GM19328 (cell line): ENCODE measurements at regions not wholly inside any gene's neighbourhood (a gene's known extent, or its start where the extent isn't known, plus 50 kb on each side); places are given as distances from the start of the nearest gene placed in this dataset.
"Not testable (repeated sequence)": the region's sequence is repeated elsewhere in the genome, so short reads cannot be mapped to it uniquely, and the experiment has no call there.

Experiments
- ATAC-seq: cut with Tn5 transposase; IDR thresholded peaks from one replicate; pipeline ENCODE4 v1.9.1; 2021; ENCODE audit warnings: mild to moderate bottlenecking, moderate library complexity; ENCODE audit not compliant: unreplicated experiment

DNA sequence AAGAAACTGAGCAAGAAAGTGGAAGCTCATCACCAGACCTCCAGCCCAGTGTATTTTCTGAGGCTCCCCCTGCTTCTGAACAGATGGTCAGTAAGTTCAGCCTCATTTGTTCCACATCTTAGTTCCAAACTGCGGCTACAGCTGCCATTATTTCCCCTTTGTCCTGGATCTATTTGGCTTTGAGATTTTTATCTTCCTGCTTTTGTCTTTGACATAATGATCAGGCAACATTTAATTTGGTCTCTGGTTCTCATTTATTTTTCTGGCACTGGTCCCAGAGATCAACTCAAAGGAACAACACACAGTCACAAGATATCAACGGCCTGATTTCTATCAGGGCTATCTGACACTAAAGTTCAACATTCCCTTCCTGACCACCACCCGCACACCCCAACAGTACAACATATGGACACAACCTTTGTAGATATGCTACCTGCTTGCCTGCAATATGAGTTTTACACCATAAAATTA, 137.5 kb downstream of the FAM76B start:
- no peak for ATAC-seq

DNA sequence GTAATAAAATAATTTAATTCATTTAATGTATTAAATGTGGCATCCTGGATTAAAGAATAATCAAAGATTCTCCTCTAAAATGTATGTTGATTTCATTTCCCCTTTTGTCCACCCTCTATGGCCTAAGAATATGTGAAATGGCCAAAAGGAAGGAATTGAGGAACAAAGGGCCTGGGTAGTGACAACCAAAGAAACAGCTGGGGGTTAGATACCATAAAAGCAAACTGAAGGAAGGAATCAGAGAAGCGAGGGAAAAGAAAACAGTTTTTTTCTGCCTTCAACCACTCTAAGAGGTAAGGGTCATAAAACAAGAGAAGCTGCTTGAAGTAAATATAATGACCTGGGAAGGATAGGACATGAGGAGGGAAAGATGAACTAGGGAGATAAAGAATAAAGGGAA, 139.3 kb downstream of the FAM76B start:
- ATAC-seq = no peak

DNA sequence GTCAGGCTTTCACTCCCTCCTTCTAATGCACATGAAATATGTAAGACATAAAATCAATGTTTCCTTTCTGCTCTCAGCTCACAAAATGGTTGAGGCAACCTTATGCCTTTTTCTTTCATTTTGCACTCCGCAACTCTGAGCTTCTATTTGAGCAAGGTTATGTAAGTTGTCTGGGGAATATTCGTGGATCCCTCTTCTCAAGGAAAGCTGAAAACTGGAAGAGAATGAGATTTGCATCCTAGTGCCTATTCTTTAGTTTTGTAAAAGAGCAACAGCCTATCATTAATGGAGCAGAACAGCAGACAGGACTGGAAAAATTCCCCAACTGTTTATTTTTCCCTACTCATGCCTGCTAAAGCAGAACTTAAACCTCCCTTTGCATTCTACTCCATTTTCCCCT, 141.7 kb downstream of the FAM76B start:
- ATAC-seq = no peak

DNA sequence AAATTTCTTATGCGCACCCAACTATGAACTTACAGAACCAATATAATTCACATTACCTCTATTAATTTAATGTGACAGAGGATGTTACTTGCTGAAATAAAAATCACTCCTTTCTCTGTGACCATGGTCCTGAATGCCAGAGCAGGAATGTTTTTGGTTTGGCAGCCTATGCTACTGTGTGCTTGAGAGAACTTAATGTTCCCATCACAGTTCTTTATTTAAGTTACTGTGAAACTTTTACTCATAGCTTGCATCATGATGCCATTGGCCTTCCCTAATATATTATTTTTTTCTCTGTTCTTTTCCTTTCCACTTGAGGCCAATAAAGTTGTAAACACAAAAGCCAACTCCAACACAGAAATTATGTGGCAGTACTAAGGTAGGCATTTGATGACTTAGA, 142.2 kb downstream of the FAM76B start:
- no peak for ATAC-seq

DNA sequence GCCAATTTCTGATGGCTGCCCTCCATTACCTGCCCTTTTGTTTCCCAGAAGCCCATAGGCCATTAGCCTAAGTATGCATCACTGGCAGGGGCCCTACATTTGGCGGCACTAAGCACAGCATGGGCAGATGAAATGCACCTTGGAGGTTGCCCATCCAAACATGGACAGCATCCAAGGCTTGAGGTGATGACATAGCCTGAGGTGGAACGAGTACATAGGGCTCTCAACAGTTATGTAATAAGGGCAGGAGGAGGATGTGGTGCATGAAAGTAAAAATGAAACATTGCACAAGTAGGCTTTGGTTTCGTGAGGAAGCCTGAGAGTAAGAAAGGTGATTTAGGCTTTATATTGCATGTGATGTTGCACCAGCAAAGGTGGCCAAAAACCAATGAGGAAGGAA, 148.1 kb downstream of the FAM76B start:
- ATAC-seq = peak; percentile 96

DNA sequence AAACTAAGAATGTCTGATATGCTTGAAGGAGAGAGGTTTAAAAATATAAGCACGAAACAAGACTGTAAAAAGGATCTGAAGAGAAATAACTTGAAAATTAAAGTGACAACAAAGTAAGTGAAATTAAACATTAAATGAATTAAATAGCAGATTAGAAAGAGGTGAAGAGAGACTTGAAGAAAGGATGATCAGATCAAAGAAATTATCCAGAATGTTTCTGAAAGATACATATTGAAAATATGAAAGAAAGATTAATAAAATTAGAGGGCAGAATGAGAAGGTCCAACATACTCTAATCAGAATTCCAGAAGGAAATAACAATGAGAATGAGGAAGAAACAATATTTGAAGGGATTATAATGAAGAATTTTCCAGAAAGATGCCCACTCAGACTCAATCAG, 151.1 kb downstream of the FAM76B start:
- ATAC-seq = no peak

DNA sequence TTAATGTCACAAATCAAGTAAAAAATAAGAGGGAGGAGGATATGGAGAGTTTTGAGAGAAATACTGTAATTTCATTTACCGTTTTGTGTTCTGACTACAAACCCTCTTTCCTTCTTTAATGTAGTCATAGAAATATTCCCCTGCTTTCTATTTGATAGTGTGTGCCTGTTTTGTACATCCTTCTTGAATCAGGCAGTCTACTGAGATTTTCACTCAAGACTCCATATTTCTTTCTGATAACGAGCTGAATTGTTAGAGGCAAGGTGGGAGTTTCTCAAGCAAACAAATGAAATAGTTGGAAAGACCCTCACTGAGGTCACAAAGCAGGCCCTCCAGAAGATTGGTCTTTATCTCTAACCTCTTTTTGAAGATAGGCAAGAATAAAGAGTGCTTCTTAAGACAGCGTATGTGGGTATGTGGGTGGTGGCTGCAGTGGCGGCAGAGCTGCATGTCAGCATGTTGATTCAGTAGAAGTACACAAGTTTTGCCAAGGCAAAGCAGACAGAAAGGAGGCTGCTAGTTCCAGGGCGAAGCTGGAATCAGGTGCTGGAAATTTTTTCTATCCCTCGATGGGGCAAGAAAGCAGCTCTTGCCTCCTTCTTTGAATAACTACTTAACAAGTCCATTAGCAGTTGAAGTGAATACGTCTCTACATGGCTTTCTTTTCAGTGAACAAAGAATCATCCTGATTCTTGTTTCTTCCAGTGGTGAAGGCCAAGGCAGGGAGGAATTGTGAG, 164.2 kb downstream of the FAM76B start:
- ATAC-seq = no peak

DNA sequence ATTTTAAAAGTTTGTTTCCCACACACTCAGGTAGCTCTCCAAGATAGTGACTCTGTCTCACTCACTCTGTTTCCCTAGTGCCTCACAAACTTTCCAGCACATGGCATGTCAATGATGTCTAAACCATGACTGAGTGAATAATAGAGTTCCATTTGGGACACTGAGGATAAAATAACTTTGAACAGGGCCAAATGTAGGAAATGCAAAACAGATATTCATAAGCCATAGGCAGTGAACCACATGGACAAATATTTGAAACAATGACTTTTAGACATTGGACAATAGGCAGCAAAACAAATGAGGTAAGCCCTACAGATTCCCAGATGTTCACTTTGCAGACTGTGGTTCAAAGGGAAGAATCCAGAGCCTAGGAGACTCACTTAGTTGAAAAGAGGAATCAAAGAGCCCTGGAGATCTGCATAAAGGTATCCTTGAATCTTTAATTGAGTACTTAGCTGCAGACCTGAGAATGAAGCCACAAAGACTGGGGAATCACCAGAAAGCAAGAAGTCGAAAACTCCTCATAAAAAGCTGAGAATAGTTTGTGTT, 173.3 kb downstream of the FAM76B start:
- ATAC-seq = no peak

DNA sequence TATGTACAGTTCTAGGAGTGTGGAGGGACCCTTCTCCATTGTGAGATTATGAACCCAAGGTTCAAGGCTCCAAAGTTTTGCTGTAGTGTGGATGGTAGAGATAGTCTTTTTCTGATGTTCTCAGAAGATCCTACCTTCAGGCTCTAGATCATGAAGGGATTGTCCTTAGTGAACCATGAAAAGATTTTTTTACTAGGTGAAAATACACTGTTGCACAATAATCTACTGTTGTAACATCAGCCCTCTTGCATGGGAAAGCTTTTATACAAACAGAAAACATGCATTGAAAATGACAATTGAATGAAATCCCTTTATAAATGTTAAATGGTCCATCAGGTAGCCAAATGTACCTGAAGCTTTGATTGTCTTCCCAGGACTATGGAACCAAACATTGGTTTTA, 177.8 kb downstream of the FAM76B start:
- ATAC-seq = no peak

DNA sequence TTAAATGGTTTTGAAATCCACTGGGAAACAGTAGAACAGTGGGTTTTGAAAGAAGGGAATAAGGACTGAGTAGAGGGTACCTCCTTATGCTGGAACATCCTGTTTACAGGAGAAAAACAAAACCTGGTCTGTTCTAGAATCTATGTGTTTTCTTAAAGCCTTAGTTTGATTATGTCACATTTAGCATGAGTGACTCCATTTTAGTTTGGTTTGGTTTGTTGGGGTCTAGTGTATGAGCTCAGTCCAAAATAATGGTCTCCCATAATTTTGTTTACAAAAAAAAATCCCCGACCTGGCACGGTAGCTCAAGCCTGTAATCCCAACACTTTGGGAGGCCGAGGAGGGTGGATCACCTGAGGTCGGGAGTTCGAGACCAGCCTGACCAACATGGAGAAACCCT, 179.4 kb downstream of the FAM76B start:
- ATAC-seq = not testable (repeated sequence)

DNA sequence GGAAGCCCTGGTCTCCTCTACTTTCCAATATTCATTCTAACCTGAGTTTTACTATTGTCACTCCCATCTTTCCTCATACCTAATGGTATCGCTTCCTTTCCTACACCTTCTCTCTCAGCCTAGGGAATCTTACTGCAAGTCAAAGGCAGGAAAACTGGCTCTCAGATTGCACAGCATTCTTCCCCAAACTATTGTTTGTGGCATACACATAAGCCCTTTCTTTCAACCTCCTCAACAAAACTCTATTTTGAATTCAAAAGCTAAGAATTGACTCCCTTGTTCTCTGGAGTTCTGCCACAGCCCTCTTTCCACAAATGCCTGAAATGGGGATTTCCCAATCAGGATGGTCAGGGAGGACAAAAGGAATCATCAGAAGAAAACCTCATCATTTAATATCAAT, 181.5 kb downstream of the FAM76B start:
- ATAC-seq = no peak

DNA sequence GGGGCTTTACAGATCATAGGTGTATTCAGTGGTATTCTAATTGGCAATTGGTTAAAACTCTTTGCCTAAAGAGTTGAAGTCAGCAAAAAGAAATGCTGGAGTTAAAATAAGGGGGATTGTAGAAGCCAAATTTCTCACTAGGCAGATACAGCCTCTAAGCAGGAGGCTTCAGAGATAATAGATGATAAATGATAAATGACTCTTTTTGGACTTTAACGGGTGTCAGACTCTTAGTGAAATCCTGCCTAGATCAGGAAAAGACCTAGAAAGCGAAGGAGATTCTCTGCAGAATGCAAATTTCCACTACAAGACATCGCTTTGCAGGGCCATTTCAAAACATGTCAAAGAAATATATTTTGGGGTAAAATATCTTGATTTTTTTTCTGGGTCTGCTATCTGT, 182.8 kb downstream of the FAM76B start:
- no peak for ATAC-seq

DNA sequence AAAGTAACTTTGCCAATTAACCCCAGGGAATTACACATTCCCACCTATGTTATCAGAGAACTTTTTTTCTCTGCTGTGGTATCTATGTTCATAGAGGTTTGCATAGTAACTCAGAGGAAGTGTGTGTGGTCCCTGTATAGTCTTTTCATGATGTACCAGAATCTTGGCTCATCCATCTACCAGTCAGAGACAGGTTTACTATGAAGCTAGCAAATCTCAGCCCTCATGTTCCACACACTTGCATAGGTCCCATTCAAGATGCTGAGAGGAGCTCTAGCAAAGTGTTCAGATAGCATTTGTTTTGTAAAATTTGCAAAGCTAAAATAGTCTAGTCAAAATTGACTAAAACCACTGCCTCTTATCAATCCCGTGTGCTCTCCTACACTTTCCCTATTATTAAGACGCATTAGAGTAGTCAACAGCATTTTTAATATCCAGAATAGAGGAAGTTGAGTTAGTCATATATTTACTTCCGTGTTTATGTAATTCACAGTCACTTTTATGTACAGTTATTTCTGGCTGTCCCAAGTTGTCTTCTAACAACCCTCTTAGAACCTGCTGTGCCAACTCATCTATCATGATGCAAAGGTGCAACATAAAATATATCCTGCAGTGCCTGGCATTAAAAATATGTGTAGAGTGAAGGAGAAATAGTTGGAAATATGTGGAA, 184.2 kb downstream of the FAM76B start:
- no peak for ATAC-seq

DNA sequence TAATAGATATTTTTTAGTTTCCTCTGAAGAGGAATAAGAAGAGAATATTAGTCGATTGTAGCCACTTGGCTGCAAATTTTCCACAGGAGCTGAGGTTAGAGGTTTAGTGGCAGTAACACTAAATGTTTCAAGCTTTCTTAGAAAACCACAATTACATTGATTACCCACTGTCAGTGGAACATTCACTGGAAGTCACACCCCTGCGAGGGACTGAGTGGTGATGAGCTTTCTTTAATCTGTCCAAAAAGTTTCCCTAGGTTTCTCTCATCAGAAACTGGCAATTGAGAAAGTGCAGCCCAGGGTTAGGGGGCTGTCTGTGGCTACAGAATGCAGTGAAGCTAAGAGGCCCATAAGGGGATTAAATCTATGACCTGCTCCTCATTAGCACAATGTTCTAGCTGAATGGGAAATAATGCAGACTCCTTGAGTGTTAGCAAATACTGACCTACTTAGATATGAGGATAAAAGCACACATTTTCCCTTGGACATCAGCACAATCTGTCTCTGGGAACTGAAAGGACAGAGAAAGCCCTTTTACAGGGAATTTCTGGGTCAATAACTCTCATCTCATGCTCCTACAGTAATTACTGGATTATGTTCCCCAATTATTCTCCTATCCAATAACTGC, 189.5 kb downstream of the FAM76B start:
- no peak for ATAC-seq

DNA sequence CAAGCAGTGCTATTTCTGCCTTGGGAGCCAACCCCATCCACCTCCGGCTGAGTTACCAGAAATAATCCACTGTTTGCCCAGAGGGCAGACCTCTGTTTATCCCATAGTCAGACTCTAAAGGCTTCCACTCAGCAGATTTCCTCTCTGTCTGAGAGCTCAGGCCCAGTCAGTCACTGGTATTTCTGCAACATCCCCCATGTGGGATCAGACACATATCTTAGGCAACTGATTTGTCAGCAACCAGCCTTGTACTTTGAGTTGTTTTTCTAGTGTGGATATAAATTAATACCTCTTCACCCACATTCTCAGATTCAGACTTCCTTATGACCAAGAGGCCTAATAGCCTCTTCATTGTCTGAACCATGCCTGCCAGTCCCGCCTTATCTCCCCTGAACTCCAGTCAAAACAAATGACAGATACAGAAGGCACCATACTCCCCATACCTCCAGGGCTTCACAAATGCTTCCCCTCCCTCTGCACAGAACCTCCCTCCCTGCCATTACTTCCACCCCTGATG, 193.6 kb downstream of the FAM76B start:
- no peak for ATAC-seq

DNA sequence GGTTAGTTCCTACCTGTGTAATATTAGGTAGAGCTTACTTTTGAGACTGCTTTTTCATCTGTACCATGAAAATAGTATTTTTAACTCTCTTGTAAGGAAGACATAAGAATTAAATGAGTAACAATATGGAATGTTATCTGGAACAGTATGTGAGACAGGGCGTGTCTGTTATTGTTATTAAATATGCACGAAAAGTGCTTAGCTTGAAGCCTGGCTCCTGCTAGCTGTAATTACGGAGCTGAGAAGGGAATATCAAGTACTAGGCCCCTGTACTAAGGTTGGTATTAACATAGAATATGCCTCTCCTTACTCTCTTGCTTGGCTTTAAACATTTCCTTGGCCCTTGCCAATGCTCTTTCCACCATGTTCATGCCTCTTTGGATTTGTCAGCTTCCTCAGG, 194.0 kb downstream of the FAM76B start:
- ATAC-seq = no peak

DNA sequence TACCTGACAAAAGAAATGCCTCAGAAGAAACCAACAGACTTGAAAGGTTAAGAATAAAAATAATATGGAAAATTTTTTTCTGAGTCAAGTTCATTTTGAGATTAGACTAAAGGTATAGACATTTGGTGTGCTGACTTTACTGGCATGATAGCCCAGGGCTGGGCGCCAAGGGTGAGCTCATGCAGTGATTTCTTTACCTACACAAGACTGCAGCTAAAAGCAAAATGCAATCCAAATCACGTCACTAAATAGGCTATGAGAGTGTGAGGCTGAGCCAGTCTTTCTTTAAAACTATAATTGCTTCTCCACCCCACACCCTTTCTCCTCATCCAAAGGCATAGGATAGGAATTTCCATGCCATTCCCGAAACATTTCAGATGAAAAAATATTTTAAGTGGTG, 196.5 kb downstream of the FAM76B start:
- ATAC-seq = no peak

DNA sequence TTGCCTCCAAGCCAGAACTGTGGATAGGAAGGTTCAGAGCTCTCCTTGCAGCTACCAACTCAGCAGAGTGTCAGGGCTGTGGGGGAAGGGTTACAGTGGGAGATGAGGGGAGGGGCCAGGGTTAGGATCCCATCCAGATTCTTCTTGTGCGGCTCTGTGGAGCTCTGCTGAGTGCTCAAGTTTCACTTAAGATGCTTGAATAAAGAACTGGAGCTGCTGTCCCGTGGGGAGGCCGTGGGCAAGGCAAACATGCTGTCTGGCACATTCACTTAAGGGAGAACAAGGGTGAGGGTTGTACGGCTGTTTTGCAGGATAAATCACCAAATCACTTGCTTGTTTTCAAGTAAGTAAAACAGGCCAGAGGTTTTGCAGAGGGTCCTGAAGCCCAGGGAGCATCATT, 197.1 kb downstream of the FAM76B start:
- no peak for ATAC-seq

DNA sequence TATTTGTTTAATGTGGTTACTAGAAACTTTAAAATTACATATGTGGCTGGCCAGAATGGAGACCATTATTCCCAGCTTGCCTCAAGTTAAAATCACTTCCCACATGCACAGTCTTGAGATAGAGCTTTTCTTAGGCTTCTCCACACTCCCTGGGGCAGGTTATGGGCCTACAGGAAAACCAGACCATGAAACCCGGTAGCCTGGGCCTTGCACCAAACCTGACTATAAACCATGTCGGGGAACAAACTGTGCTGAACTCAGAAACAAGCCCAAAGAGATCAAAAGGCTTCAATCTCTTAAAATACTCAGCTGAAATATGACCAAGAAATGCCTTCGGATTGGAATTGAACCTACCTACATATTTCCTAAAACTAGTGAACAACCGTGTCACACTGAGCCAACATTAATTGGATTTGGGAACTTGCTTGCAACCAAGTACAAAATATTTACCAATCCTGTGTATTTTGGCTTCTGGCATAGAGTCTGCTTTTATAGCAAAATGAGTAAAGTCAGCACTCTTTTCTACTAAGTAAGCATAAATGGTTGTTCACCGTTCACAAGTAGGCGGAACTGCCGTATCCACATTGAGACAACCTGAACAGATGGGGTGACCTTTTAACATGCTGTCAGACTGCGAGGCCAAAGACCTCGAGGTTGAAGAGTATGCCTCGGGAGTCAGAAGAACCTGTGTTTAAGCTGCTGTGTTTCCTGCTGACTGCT, 199.5 kb downstream of the FAM76B start:
- no peak for ATAC-seq

DNA sequence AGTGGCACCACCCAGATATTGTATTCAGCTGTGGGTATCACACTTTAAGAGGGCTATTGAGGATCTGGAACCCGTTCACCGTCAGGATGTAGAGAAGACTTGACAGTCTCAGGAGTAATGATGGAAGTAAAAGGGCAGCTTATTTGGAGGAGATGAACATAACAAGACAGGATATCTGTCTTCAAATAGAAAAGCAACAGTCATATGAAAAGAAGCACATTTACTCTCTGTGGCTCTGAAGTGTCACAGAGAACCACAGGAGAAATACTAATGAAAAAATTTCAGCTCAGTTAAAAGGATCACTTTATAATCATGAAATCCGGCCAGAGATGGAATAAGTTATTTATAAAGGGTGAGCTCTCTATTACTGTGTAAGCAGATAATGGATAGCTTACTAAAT, 200.8 kb downstream of the FAM76B start:
- no peak for ATAC-seq

DNA sequence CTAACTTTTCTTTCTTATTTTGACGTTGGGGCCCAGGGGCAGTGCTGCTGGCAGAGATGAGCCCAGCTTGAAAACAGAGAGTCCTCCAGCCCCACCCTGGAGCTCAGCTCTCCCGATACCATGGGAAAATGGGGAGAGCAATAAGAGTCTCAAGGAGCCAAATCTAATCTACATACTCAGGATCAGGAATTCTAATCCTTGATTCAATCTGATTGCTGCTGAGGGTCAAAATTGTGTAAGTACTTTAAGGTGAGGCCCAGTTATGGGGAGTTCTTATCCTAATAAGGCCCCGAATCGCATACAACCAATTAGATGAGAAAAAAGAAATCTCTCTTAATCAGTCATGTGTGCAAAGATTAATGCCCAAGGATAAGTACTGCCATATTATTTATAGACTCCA, 202.9 kb downstream of the FAM76B start:
- ATAC-seq = no peak
